Fibroblast of the aortic adventitia (primary cell): ENCODE measurements at regions not wholly inside any gene's neighbourhood (a gene's known extent, or its start where the extent isn't known, plus 50 kb on each side); places are given as distances from the start of the nearest gene placed in this dataset.

Source experiments
- DNase-seq: peaks from one replicate; pipeline ENCODE4 v3.0.0-alpha.2; 2010; ENCODE audit warnings: low read depth
- H3K4me3 ChIP-seq: 2 replicates; pipeline ENCODE4 v1.5.1; 2011; ENCODE audit warnings: low read depth, mild to moderate bottlenecking, control low read depth, low read length, moderate library complexity
- TF ChIP-seq, protein P1 (sequence below): IDR thresholded peaks from 2 replicates; pipeline ENCODE4 v1.5.1; 2011; ENCODE audit warnings: mild to moderate bottlenecking, low read length, control low read depth, inconsistent platforms; ENCODE audit not compliant: insufficient read depth

- no peak for DNase-seq
- TF ChIP-seq, protein P1, sequence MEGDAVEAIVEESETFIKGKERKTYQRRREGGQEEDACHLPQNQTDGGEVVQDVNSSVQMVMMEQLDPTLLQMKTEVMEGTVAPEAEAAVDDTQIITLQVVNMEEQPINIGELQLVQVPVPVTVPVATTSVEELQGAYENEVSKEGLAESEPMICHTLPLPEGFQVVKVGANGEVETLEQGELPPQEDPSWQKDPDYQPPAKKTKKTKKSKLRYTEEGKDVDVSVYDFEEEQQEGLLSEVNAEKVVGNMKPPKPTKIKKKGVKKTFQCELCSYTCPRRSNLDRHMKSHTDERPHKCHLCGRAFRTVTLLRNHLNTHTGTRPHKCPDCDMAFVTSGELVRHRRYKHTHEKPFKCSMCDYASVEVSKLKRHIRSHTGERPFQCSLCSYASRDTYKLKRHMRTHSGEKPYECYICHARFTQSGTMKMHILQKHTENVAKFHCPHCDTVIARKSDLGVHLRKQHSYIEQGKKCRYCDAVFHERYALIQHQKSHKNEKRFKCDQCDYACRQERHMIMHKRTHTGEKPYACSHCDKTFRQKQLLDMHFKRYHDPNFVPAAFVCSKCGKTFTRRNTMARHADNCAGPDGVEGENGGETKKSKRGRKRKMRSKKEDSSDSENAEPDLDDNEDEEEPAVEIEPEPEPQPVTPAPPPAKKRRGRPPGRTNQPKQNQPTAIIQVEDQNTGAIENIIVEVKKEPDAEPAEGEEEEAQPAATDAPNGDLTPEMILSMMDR, result no peak
- H3K4me3 ChIP-seq, result no peak overlapping the region
Observed at GRCh38 chr14:100392356-100392755, 69.2 kb downstream of the SLC25A47 start.

- no peak overlapping the region for H3K4me3 ChIP-seq
- TF ChIP-seq, protein P1, result no peak
Observed at GRCh38 chr14:100393362-100393761, 70.2 kb downstream of the SLC25A47 start.

DNA sequence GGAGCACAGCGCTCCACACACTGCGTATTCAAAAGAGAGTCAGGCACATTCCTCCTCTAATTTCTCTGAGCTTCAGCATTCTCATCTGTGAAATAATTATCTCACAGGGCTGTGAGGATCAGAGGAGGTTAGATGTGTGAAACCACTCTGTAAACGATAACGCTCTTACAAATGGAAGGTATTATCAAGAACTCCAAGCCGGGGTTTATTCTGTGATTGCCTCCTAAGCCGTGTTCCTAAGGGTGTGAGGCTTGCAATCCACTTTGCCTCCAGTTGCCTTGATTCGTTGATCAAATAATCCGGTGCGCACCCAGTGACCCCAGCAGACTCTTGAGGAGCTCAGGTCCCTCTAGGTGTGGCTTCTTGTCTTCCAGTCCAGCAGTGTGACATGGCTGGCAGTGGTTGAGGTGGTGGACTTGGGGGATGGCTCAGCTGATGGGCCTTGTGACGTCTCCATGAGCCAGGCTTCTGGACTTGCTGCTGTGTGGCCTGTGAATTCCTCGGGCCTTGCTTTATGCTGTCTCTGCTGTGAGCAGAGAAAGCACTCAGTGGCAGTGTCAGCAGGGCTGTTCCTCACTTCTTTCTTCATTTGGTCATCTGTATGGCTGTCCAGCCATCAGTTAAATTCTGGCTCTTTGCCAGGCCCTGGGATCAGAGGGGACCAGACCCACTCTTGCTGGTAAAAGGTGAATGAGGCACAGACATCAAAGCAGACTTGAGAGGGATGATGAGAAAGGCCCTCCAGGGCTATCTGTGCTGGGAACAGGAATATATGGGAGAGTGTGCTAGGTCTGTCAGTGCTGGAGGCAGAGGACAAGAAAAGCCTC, 71.0 kb downstream of the SLC25A47 start:
- H3K4me3 ChIP-seq, result no peak overlapping the region
- TF ChIP-seq, protein P1, result no peak
- no peak for DNase-seq

More at GRCh38 chr14:100393362-100393761, 70.2 kb downstream of the SLC25A47 start:
- no peak for DNase-seq

GRCh38 chr14:100394886-100395672, 71.9 kb downstream of the SLC25A47 start:
- TF ChIP-seq, protein P1, result no peak
- no peak overlapping the region for H3K4me3 ChIP-seq

GRCh38 chr14:100396266-100396795, 73.2 kb downstream of the SLC25A47 start:
- no peak overlapping the region for H3K4me3 ChIP-seq
- TF ChIP-seq, protein P1, result no peak
- no peak for DNase-seq

More at GRCh38 chr14:100394886-100395672, 71.9 kb downstream of the SLC25A47 start:
- DNase-seq, result no peak

GRCh38 chr14:100397005-100397404, 73.9 kb downstream of the SLC25A47 start:
- no peak for DNase-seq
- no peak overlapping the region for H3K4me3 ChIP-seq
- TF ChIP-seq, protein P1, result no peak
